ENCODE measurements at regions not wholly inside any gene's neighbourhood (a gene's known extent, or its start where the extent isn't known, plus 50 kb on each side); places are given as distances from the start of the nearest gene placed in this dataset.

DNA sequence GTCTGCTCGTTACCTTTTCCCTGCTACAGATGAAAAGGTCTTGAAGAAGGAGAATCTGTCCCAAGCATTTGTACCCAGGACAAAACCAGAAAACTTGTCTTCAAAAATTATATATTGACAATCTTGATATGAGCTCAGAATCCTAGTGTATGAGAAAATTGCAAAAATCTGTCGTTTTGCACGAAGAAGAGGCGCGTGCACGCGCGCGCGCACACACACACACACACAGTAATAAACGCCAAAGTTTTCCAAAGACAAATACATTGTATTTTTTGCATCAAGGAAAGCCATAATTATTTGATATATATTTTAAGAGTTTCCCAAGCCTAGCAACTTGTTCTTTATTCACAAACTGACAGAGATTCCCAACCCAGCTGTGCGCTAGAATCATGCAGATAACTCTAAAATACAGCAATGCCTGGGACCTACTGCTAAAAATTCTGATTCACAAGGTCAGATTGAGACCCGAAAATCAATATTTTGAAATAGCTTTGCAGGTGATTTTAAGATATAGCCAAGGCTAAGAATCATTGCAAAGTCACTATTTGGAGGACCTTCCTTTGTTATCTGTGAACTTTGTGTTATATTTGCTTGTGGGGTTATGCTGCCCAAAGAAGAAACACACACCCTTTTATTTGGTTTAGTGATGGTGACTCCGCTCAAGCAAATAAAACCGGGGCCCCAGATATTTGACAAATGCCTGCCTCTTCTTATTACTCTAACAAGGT is 1287.7 kb upstream of the CDH6 start:
- no peak overlapping the region for H3K4me3 ChIP-seq (replicated peaks; ENCODE audit: low read depth, low read length)
- no peak for TF ChIP-seq CTCF (IDR thresholded peaks at IDR 0.05; ENCODE audit: low read length, missing control alignments)
- DNase-seq (ENCODE audit: low read depth), result no peak

GRCh38 chr5:29902859-29903258 is 1290.6 kb upstream of the CDH6 start:
- no peak overlapping the region for H3K4me3 ChIP-seq (replicated peaks; ENCODE audit: low read depth, low read length)
- TF ChIP-seq CTCF (IDR thresholded peaks at IDR 0.05; ENCODE audit: low read length, missing control alignments), result no peak
- DNase-seq (ENCODE audit: low read depth), result no peak

DNA sequence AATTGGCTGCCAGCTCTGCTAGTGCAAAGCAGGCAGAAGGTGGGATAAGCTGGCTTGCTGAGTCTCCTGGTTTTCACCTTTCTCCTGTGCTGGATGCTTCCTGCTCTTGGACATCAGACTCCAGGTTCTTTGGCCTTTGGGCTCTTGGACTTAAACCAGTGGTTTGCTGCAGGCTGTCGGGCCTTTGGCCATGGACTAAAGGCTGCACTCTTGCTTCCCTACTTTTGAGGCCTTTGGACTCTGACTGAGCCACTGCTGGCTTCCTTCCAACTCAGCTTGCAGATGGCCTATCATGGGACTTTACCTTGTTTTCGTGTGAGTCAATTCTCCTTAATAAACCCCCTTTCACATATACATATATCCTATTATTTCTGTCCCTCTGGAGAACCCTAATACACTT is 1293.9 kb upstream of the CDH6 start:
- no peak overlapping the region for H3K4me3 ChIP-seq (replicated peaks; ENCODE audit: low read depth, low read length)
- no peak for TF ChIP-seq CTCF (IDR thresholded peaks at IDR 0.05; ENCODE audit: low read length, missing control alignments)
- no peak for DNase-seq (ENCODE audit: low read depth)

GRCh38 chr5:29897916-29898315 is 1295.6 kb upstream of the CDH6 start:
- no peak overlapping the region for H3K4me3 ChIP-seq (replicated peaks; ENCODE audit: low read depth, low read length)
- DNase-seq (ENCODE audit: low read depth), result no peak
- no peak for TF ChIP-seq CTCF (IDR thresholded peaks at IDR 0.05; ENCODE audit: low read length, missing control alignments)

DNA sequence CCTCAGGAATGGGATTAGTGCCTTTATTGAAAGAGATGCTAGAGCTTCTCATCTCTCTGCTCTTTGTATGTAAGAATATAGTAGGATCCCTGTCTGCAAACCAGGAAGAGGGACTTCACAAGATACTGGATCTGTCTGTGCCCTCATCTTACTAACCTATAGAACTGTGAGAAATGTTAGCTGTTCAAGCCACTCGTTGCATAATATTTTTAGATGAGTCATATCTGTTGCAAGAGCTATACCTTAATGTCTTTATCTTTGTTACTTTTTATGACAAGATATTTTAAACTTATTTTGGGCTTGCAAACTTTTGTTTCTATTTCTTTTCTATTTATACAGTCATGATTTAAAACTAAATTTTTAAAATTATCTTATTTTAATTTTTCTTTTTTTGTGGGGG is 1296.8 kb upstream of the CDH6 start:
- no peak for DNase-seq (ENCODE audit: low read depth)
- H3K4me3 ChIP-seq (replicated peaks; ENCODE audit: low read depth, low read length), result no peak overlapping the region
- no peak for TF ChIP-seq CTCF (IDR thresholded peaks at IDR 0.05; ENCODE audit: low read length, missing control alignments)

DNA sequence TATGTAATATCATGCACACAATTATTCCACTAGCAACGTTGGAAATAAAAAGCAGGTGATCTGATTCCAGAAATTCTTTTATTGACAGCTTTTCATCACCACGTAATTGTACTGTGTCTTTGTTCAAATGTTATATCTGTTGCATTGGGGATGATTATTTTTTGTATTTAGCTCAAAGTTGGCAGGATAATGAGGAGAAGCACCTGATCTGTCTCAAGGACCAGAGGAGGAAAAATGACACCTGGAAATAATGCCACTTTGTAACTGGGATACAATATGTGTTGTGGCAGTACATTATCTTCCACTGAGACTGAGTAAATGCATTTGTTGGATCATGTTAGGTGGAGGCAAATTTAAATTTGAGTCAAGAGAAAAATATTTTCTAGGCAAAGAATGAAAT is 1298.8 kb upstream of the CDH6 start:
- no peak for TF ChIP-seq CTCF (IDR thresholded peaks at IDR 0.05; ENCODE audit: low read length, missing control alignments)
- DNase-seq (ENCODE audit: low read depth), result no peak
- H3K4me3 ChIP-seq (replicated peaks; ENCODE audit: low read depth, low read length), result no peak overlapping the region

- TF ChIP-seq CTCF (IDR thresholded peaks at IDR 0.05; ENCODE audit: low read length, missing control alignments), result no peak
- no peak overlapping the region for H3K4me3 ChIP-seq (replicated peaks; ENCODE audit: low read depth, low read length)
- DNase-seq (ENCODE audit: low read depth), result no peak
These were observed 1304.4 kb upstream of the CDH6 start for GRCh38 chr5:29889051-29889450.

All from fibroblast of pulmonary artery (primary cell).